Stomach smooth muscle (tissue), 2 donors: ENCODE measurements at regions not wholly inside any gene's neighbourhood (a gene's known extent, or its start where the extent isn't known, plus 50 kb on each side); places are given as distances from the start of the nearest gene placed in this dataset.

ENCODE experiments used
- H3K27ac ChIP-seq: one replicate; pipeline ENCODE4 v1.7.0; 2013; ENCODE audit warnings: mild to moderate bottlenecking, low read length, inconsistent platforms
- H3K27me3 ChIP-seq, 2 donors: one replicate each; pipeline ENCODE4 v1.7.0; 2013; ENCODE audit warnings: low read length in 2 of 2; ENCODE audit not compliant: insufficient read depth in 2 of 2, control insufficient read depth in 1 of 2
- H3K36me3 ChIP-seq, 2 donors: one replicate each; pipeline ENCODE4 v1.7.0; 2013; ENCODE audit warnings: low read length in 2 of 2; ENCODE audit not compliant: control insufficient read depth in 2 of 2, insufficient read depth in 2 of 2
- H3K4me1 ChIP-seq: one replicate; pipeline ENCODE4 v1.7.0; 2013; ENCODE audit warnings: low read length; ENCODE audit not compliant: control insufficient read depth, insufficient read depth
- H3K4me3 ChIP-seq, 2 donors: one replicate each; pipeline ENCODE4 v1.7.0; 2013; ENCODE audit warnings: low read length in 2 of 2
- H3K9ac ChIP-seq, 2 donors: one replicate each; pipeline ENCODE4 v1.7.0; 2013; ENCODE audit warnings: low read length in 2 of 2, mild to moderate bottlenecking in 1 of 2
- H3K9me3 ChIP-seq, 2 donors: one replicate each; pipeline ENCODE4 v1.7.0; 2013; ENCODE audit warnings: low read length in 2 of 2; ENCODE audit not compliant: control insufficient read depth in 2 of 2
- donor health status: healthy.
- donor health status: Pancreatic carcinoma.

- Histone ChIP-seq H3K9me3 (no peaks in the 10 kb centered on the region), H3K27me3 (no peaks in the 10 kb centered on the region), H3K27ac (no peak overlapping the region), H3K36me3 (no peaks in the 10 kb centered on the region), H3K4me1 (no peaks in the 10 kb centered on the region), H3K9ac (no peak overlapping the region), H3K4me3 (no peak overlapping the region)
Measured at GRCh38 chr1:220982686-220983085, 103.4 kb downstream of the HLX start.

- Histone ChIP-seq H3K9ac (no peak overlapping the region), H3K9me3 (no peaks in the 10 kb centered on the region), H3K27me3 (no peaks in the 10 kb centered on the region), H3K4me1 (no peaks in the 10 kb centered on the region), H3K4me3 (no peak overlapping the region), H3K36me3 (no peaks in the 10 kb centered on the region), H3K27ac (no peak overlapping the region)
Measured at GRCh38 chr1:220983877-220984635, 104.8 kb downstream of the HLX start.

- Histone ChIP-seq H3K36me3 (no peaks in the 10 kb centered on the region), H3K4me3 (no peak overlapping the region), H3K4me1 (no peaks in the 10 kb centered on the region), H3K27me3 (peaks cover 4% of the 10 kb centered on the region in 2 donors), H3K9me3 (no peaks in the 10 kb centered on the region), H3K27ac (no peak overlapping the region), H3K9ac (no peak overlapping the region)
Measured at GRCh38 chr1:220990427-220991339, 111.4 kb downstream of the HLX start.

- no peaks in the 10 kb centered on the region for H3K4me1 ChIP-seq
Measured at GRCh38 chr1:220991506-220991905, 112.3 kb downstream of the HLX start.

GRCh38 chr1:220991959-220992704 lies 112.9 kb downstream of the HLX start:
- peaks cover 4% of the 10 kb centered on the region in 2 donors for H3K27me3 ChIP-seq
- no peaks in the 10 kb centered on the region for H3K4me1 ChIP-seq
- H3K36me3 ChIP-seq, result no peaks in the 10 kb centered on the region
- no peak overlapping the region for H3K9ac ChIP-seq
- H3K4me3 ChIP-seq, result peak overlapping the region in 1 of 2 donors; percentile 31
- no peak overlapping the region for H3K27ac ChIP-seq
- H3K9me3 ChIP-seq, result no peaks in the 10 kb centered on the region

More at GRCh38 chr1:220991506-220991905, 112.3 kb downstream of the HLX start:
- H3K4me3 ChIP-seq, result no peak overlapping the region
- no peak overlapping the region for H3K27ac ChIP-seq
- no peaks in the 10 kb centered on the region for H3K36me3 ChIP-seq
- H3K27me3 ChIP-seq, result peaks cover 4% of the 10 kb centered on the region in 2 donors
- no peak overlapping the region for H3K9ac ChIP-seq
- H3K9me3 ChIP-seq, result no peaks in the 10 kb centered on the region

GRCh38 chr1:220992705-220993052 lies 113.4 kb downstream of the HLX start:
- H3K4me1 ChIP-seq, result no peaks in the 10 kb centered on the region
- H3K4me3 ChIP-seq, result peak overlapping the region in 1 of 2 donors; percentile 31
- no peak overlapping the region for H3K27ac ChIP-seq
- peaks cover 4% of the 10 kb centered on the region in 2 donors for H3K27me3 ChIP-seq
- H3K36me3 ChIP-seq, result no peaks in the 10 kb centered on the region
- H3K9me3 ChIP-seq, result no peaks in the 10 kb centered on the region
- no peak overlapping the region for H3K9ac ChIP-seq

- H3K9ac ChIP-seq, result no peak overlapping the region
- no peaks in the 10 kb centered on the region for H3K4me1 ChIP-seq
- H3K27me3 ChIP-seq, result peaks cover 4% of the 10 kb centered on the region in 2 donors
- no peak overlapping the region for H3K27ac ChIP-seq
- no peak overlapping the region for H3K4me3 ChIP-seq
- no peaks in the 10 kb centered on the region for H3K36me3 ChIP-seq
- no peaks in the 10 kb centered on the region for H3K9me3 ChIP-seq
Measured at GRCh38 chr1:220994671-220995070, 115.4 kb downstream of the HLX start.

- no peak overlapping the region for H3K9ac ChIP-seq
- no peak overlapping the region for H3K4me3 ChIP-seq
- no peaks in the 10 kb centered on the region for H3K4me1 ChIP-seq
- no peaks in the 10 kb centered on the region for H3K36me3 ChIP-seq
- no peak overlapping the region for H3K27ac ChIP-seq
- H3K27me3 ChIP-seq, result peaks cover 4% of the 10 kb centered on the region in 2 donors
- no peaks in the 10 kb centered on the region for H3K9me3 ChIP-seq
Measured at GRCh38 chr1:220997791-220998190, 118.5 kb downstream of the HLX start.

GRCh38 chr1:220999872-221000863 lies 120.9 kb downstream of the HLX start:
- Histone ChIP-seq H3K4me1 (no peaks in the 10 kb centered on the region), H3K4me3 (no peak overlapping the region), H3K27me3 (no peaks in the 10 kb centered on the region), H3K9ac (no peak overlapping the region), H3K9me3 (peaks cover 0 to 1% of the 10 kb centered on the region in 2 donors), H3K36me3 (no peaks in the 10 kb centered on the region), H3K27ac (no peak overlapping the region)
